ENCODE measurements at regions not wholly inside any gene's neighbourhood (a gene's known extent, or its start where the extent isn't known, plus 50 kb on each side); places are given as distances from the start of the nearest gene placed in this dataset.

DNA sequence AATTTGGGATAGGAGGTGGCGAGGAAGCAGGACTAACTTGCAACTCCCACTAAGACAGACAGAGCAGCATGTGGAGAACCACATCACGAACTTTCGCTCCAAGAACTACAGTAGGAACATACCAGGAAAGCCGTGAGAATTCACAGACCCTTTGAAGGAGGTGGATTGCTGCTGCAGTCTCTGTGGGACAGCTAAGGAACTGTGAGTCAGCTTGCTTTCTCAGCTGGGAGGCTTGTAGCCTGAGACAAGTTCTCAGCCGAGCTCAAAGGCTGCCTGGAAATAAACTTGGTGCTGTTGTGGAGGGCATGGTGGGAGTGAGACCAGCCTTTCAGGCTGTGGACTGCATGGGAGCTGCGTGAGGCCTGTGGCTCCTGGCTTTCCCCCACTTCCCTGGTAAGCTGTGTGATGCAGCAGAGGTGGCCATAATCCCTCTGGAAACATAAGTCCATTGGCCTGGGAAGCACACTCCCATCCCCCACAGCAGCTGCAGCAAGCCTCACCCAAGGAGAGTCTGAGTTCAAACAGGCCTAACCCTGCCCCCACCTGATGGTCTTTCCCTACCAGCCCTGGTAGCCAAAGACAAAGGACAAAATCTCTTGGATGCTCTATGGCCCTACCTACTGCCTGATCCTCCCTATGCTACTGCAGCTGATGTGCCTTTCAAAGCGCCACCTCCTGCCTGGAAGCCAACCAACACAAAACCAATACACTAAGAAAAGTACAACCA is 441.1 kb upstream of the HTR2A start:
- TF ChIP-seq, protein P1, sequence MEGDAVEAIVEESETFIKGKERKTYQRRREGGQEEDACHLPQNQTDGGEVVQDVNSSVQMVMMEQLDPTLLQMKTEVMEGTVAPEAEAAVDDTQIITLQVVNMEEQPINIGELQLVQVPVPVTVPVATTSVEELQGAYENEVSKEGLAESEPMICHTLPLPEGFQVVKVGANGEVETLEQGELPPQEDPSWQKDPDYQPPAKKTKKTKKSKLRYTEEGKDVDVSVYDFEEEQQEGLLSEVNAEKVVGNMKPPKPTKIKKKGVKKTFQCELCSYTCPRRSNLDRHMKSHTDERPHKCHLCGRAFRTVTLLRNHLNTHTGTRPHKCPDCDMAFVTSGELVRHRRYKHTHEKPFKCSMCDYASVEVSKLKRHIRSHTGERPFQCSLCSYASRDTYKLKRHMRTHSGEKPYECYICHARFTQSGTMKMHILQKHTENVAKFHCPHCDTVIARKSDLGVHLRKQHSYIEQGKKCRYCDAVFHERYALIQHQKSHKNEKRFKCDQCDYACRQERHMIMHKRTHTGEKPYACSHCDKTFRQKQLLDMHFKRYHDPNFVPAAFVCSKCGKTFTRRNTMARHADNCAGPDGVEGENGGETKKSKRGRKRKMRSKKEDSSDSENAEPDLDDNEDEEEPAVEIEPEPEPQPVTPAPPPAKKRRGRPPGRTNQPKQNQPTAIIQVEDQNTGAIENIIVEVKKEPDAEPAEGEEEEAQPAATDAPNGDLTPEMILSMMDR (IDR thresholded peaks at IDR 0.05) = no peak
- no peak for TF ChIP-seq POLR2A (IDR thresholded peaks at IDR 0.05)

Data from vagina (tissue), 2 donors.